ENCODE measurements at regions not wholly inside any gene's neighbourhood (a gene's known extent, or its start where the extent isn't known, plus 50 kb on each side); places are given as distances from the start of the nearest gene placed in this dataset.

DNA sequence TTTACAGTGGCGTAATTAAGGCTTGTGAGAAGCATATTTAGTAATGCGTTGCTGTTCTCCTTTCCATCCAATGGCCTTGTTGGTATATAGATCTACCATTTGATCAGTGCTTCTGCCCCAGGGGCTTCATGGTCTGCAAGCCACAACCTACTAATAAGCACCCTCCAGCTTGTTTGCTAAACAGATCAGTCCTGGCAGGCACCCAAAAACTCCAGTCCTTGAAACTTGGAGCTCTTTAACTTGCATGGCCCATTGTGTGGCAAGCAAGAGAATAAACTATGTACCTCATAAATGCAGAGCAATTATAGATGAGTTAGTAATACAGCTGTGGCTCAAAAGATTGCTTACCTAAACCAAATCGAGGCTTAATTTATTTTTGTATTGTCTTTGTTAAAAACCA, 158.5 kb downstream of the FTCDNL1 start:
- TF ChIP-seq POLR2AphosphoS5 (IDR thresholded peaks at IDR 0.05; ENCODE audit: insufficient read depth, low read depth, low read length) (no peak), EZH2 (IDR thresholded peaks at IDR 0.05; ENCODE audit: borderline replicate concordance, low read depth, low read length, severe bottlenecking) (no peak), MYC (IDR thresholded peaks at IDR 0.05; ENCODE audit: low read depth, low read length) (no peak), POLR2A (IDR thresholded peaks at IDR 0.05; ENCODE audit: low read depth, low read length) (no peak), GATA2 (IDR thresholded peaks at IDR 0.05; ENCODE audit: insufficient read depth, insufficient read length, low read depth, low read length) (no peak)
- TF ChIP-seq, protein P1, sequence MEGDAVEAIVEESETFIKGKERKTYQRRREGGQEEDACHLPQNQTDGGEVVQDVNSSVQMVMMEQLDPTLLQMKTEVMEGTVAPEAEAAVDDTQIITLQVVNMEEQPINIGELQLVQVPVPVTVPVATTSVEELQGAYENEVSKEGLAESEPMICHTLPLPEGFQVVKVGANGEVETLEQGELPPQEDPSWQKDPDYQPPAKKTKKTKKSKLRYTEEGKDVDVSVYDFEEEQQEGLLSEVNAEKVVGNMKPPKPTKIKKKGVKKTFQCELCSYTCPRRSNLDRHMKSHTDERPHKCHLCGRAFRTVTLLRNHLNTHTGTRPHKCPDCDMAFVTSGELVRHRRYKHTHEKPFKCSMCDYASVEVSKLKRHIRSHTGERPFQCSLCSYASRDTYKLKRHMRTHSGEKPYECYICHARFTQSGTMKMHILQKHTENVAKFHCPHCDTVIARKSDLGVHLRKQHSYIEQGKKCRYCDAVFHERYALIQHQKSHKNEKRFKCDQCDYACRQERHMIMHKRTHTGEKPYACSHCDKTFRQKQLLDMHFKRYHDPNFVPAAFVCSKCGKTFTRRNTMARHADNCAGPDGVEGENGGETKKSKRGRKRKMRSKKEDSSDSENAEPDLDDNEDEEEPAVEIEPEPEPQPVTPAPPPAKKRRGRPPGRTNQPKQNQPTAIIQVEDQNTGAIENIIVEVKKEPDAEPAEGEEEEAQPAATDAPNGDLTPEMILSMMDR (IDR thresholded peaks at IDR 0.05; ENCODE audit: extremely low read depth in 1 of 2, insufficient read depth in 1 of 2, low read depth in 1 of 2, low read length in 2 of 2) = no peak
- TF ChIP-seq, protein P2, sequence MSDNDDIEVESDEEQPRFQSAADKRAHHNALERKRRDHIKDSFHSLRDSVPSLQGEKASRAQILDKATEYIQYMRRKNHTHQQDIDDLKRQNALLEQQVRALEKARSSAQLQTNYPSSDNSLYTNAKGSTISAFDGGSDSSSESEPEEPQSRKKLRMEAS (IDR thresholded peaks at IDR 0.05; ENCODE audit: insufficient read depth, insufficient read length) = no peak

Measured in endothelial cell of umbilical vein (primary cell).